HEK293 (cell line): ENCODE measurements at regions not wholly inside any gene's neighbourhood (a gene's known extent, or its start where the extent isn't known, plus 50 kb on each side); places are given as distances from the start of the nearest gene placed in this dataset.

Experiments used
- CTCF ChIP-seq: fragments of 450-650 bp; formaldehyde crosslinking; IDR thresholded peaks from 2 replicates; pipeline ENCODE4 v1.5.1; 2016; ENCODE audit warnings: missing biosample characterization, missing genetic modification characterization
- HOXC10 ChIP-seq: sonication (generic); formaldehyde crosslinking; IDR thresholded peaks from 2 replicates; pipeline ENCODE4 v1.8.1; 2023; ENCODE audit warnings: mild to moderate bottlenecking, missing genetic modification reagents
- ZNF555 ChIP-seq: fragments of 450-650 bp; formaldehyde crosslinking; conservative IDR thresholded peaks from 2 replicates; pipeline ENCODE4 v1.5.1; 2017; ENCODE audit warnings: missing biosample characterization, mild to moderate bottlenecking, missing genetic modification characterization, inconsistent platforms

- no peak for TF ChIP-seq HOXC10 (CRISPR knock-in tag)
- peak; percentile 69 for TF ChIP-seq CTCF (tag by site-specific recombination)
- no peak for TF ChIP-seq ZNF555 (tag by site-specific recombination)
Observed at GRCh38 chr7:95690367-95690947, 81.9 kb upstream of the DYNC1I1 start.
